Trophoblast cell (in vitro differentiated cells and primary cell): ENCODE measurements at regions not wholly inside any gene's neighbourhood (a gene's known extent, or its start where the extent isn't known, plus 50 kb on each side); places are given as distances from the start of the nearest gene placed in this dataset.

Source experiments
- DNase-seq, 2 donors: peaks; one replicate each; pipeline ENCODE4 v3.0.0-alpha.2; 2016
- H2AFZ ChIP-seq: 2 replicates; pipeline ENCODE4 v1.6.1; 2013; ENCODE audit warnings: low read length, moderate library complexity, mild to moderate bottlenecking; ENCODE audit not compliant: insufficient read depth, poor library complexity
- H2AK5ac ChIP-seq: 2 replicates; pipeline ENCODE4 v1.6.1; 2013; ENCODE audit warnings: mild to moderate bottlenecking, low read length
- H2BK120ac ChIP-seq: 2 replicates; pipeline ENCODE4 v1.6.1; 2013; ENCODE audit warnings: low read length, mild to moderate bottlenecking, moderate library complexity; ENCODE audit not compliant: insufficient read depth, poor library complexity
- H2BK12ac ChIP-seq: 2 replicates; pipeline ENCODE4 v1.6.1; 2013; ENCODE audit warnings: mild to moderate bottlenecking, low read length, moderate library complexity
- H2BK5ac ChIP-seq: 2 replicates; pipeline ENCODE4 v1.6.1; 2013; ENCODE audit warnings: low read length, low read depth, moderate library complexity, mild to moderate bottlenecking; ENCODE audit not compliant: poor library complexity
- H3K14ac ChIP-seq: 2 replicates; pipeline ENCODE4 v1.6.1; 2013; ENCODE audit warnings: mild to moderate bottlenecking, low read length
- H3K18ac ChIP-seq: 2 replicates; pipeline ENCODE4 v1.6.1; 2013; ENCODE audit warnings: mild to moderate bottlenecking, low read length
- H3K23ac ChIP-seq: 2 replicates; pipeline ENCODE4 v1.6.1; 2013; ENCODE audit warnings: low read length
- H3K27ac ChIP-seq: 2 replicates; pipeline ENCODE4 v1.5.1; 2013; ENCODE audit warnings: low read depth, mild to moderate bottlenecking, inconsistent platforms, low read length, moderate library complexity
- H3K27me3 ChIP-seq: 2 replicates; pipeline ENCODE4 v1.6.1; 2013; ENCODE audit warnings: inconsistent platforms, mild to moderate bottlenecking, low read length, moderate library complexity; ENCODE audit not compliant: insufficient read depth
- H3K36me3 ChIP-seq, 2 experiments: 1 replicate in 1 of 2; 2 replicates in 1 of 2; pipeline ENCODE4 v1.6.1; 2013; ENCODE audit warnings: low read length in 2 of 2, mild to moderate bottlenecking in 2 of 2, moderate library complexity in 1 of 2; ENCODE audit not compliant: insufficient read depth in 2 of 2, control insufficient read depth in 1 of 2
- H3K4ac ChIP-seq: 2 replicates; pipeline ENCODE4 v1.6.1; 2013; ENCODE audit warnings: low read depth, mild to moderate bottlenecking, low read length, moderate library complexity
- H3K4me1 ChIP-seq, 2 experiments: 1 replicate in 1 of 2; 2 replicates in 1 of 2; pipeline ENCODE4 v1.6.1; 2013; ENCODE audit warnings: low read length in 2 of 2, mild to moderate bottlenecking in 2 of 2, moderate library complexity in 1 of 2; ENCODE audit not compliant: insufficient read depth in 2 of 2, control insufficient read depth in 1 of 2
- H3K4me2 ChIP-seq: 2 replicates; pipeline ENCODE4 v1.6.1; 2013; ENCODE audit warnings: inconsistent platforms, mild to moderate bottlenecking, low read length, moderate library complexity
- H3K4me3 ChIP-seq: 2 replicates; pipeline ENCODE4 v1.5.1; 2013; ENCODE audit warnings: mild to moderate bottlenecking, low read depth, low read length, inconsistent platforms
- H3K79me1 ChIP-seq: one replicate; pipeline ENCODE4 v1.6.1; 2013; ENCODE audit warnings: low read length
- H3K79me2 ChIP-seq: 2 replicates; pipeline ENCODE4 v1.6.1; 2013; ENCODE audit warnings: low read length, mild to moderate bottlenecking; ENCODE audit not compliant: control insufficient read depth, insufficient read depth, poor library complexity
- H3K9ac ChIP-seq: 2 replicates; pipeline ENCODE4 v1.6.1; 2013; ENCODE audit warnings: mild to moderate bottlenecking, low read length
- H3K9me3 ChIP-seq: 2 replicates; pipeline ENCODE4 v1.6.1; 2013; ENCODE audit warnings: low read depth, mild to moderate bottlenecking, control low read depth, inconsistent platforms, low read length; ENCODE audit not compliant: insufficient read depth
- H4K12ac ChIP-seq: 2 replicates; pipeline ENCODE4 v1.6.1; 2013; ENCODE audit warnings: low read depth, mild to moderate bottlenecking, low read length, moderate library complexity
- H4K8ac ChIP-seq: 2 replicates; pipeline ENCODE4 v1.6.1; 2013; ENCODE audit warnings: low read depth, mild to moderate bottlenecking, low read length, moderate library complexity
- H4K91ac ChIP-seq: one replicate; pipeline ENCODE4 v1.6.1; 2013; ENCODE audit warnings: low read depth, mild to moderate bottlenecking, low read length, moderate library complexity
- WGBS: extraction: QIAGEN DNeasy Blood & Tissue Kit; methylation state at CpG from one replicate; pipeline ENCODE4 v1.1.7; 2013; ENCODE audit warnings: missing lambda C conversion rate; ENCODE audit not compliant: insufficient read length, insufficient coverage; ENCODE audit errors: extremely low coverage; 5-methylcytosine and 5-hydroxymethylcytosine counted together

GRCh38 chr5:54756796-54757402 is 228.5 kb downstream of the ESM1 start:
- H4K8ac ChIP-seq: no peak overlapping the region
- no peak overlapping the region for H2AK5ac ChIP-seq
- H3K4ac ChIP-seq: no peak overlapping the region
- WGBS: no CpG with 5 or more reads among the region's 1 CpG
- no peak for DNase-seq
- H3K18ac ChIP-seq: no peak overlapping the region
- H2AFZ ChIP-seq: no peak overlapping the region
- H3K4me3 ChIP-seq: no peak overlapping the region
- no peak overlapping the region for H3K27ac ChIP-seq
- no peaks in the 10 kb centered on the region for H3K9me3 ChIP-seq
- H3K36me3 ChIP-seq: no peaks in the 10 kb centered on the region
- no peaks in the 10 kb centered on the region for H3K79me1 ChIP-seq
- no peak overlapping the region for H4K91ac ChIP-seq
- no peak overlapping the region for H3K14ac ChIP-seq
- H3K23ac ChIP-seq: no peak overlapping the region
- H2BK5ac ChIP-seq: no peak overlapping the region
- H2BK120ac ChIP-seq: no peak overlapping the region
- no peaks in the 10 kb centered on the region for H3K79me2 ChIP-seq
- H3K4me2 ChIP-seq: no peak overlapping the region
- H3K9ac ChIP-seq: no peak overlapping the region
- H2BK12ac ChIP-seq: no peak overlapping the region
- no peaks in the 10 kb centered on the region for H3K27me3 ChIP-seq
- no peak overlapping the region for H4K12ac ChIP-seq
- no peaks in the 10 kb centered on the region for H3K4me1 ChIP-seq

GRCh38 chr5:54756301-54756700 is 229.1 kb downstream of the ESM1 start:
- no peak overlapping the region for H3K9ac ChIP-seq
- H4K12ac ChIP-seq: no peak overlapping the region
- H3K27me3 ChIP-seq: no peaks in the 10 kb centered on the region
- H3K4me2 ChIP-seq: no peak overlapping the region
- no peak overlapping the region for H2BK12ac ChIP-seq
- no peak overlapping the region for H3K4ac ChIP-seq
- H3K79me2 ChIP-seq: no peaks in the 10 kb centered on the region
- H3K23ac ChIP-seq: peak overlapping the region; percentile 14
- H2BK120ac ChIP-seq: no peak overlapping the region
- no peak overlapping the region for H2AFZ ChIP-seq
- H4K91ac ChIP-seq: no peak overlapping the region
- no peak overlapping the region for H3K18ac ChIP-seq
- WGBS: no CpG with 5 or more reads among the region's 4 CpGs
- H2AK5ac ChIP-seq: no peak overlapping the region
- H3K4me3 ChIP-seq: no peak overlapping the region
- no peak for DNase-seq
- no peak overlapping the region for H3K14ac ChIP-seq
- no peak overlapping the region for H4K8ac ChIP-seq
- no peaks in the 10 kb centered on the region for H3K4me1 ChIP-seq
- H3K79me1 ChIP-seq: no peaks in the 10 kb centered on the region
- no peaks in the 10 kb centered on the region for H3K36me3 ChIP-seq
- H3K27ac ChIP-seq: no peak overlapping the region
- no peaks in the 10 kb centered on the region for H3K9me3 ChIP-seq
- H2BK5ac ChIP-seq: no peak overlapping the region

- no peak overlapping the region for H4K12ac ChIP-seq
- no peak for DNase-seq
- no peak overlapping the region for H3K27ac ChIP-seq
- H3K4me3 ChIP-seq: no peak overlapping the region
- no peak overlapping the region for H3K23ac ChIP-seq
- H3K18ac ChIP-seq: no peak overlapping the region
- H3K4me1 ChIP-seq: no peaks in the 10 kb centered on the region
- H3K79me1 ChIP-seq: no peaks in the 10 kb centered on the region
- H3K36me3 ChIP-seq: no peaks in the 10 kb centered on the region
- no peak overlapping the region for H3K4ac ChIP-seq
- H2AK5ac ChIP-seq: no peak overlapping the region
- H2BK120ac ChIP-seq: no peak overlapping the region
- no peaks in the 10 kb centered on the region for H3K79me2 ChIP-seq
- no peak overlapping the region for H3K4me2 ChIP-seq
- H3K9ac ChIP-seq: no peak overlapping the region
- no peaks in the 10 kb centered on the region for H3K9me3 ChIP-seq
- WGBS: no CpG with 5 or more reads among the region's 2 CpGs
- H4K8ac ChIP-seq: no peak overlapping the region
- no peak overlapping the region for H4K91ac ChIP-seq
- H2BK5ac ChIP-seq: no peak overlapping the region
- no peak overlapping the region for H2BK12ac ChIP-seq
- H3K14ac ChIP-seq: no peak overlapping the region
- H2AFZ ChIP-seq: no peak overlapping the region
- no peaks in the 10 kb centered on the region for H3K27me3 ChIP-seq
Measured at GRCh38 chr5:54754878-54755277, 230.5 kb downstream of the ESM1 start.

- Histone ChIP-seq H4K91ac (no peak overlapping the region), H4K12ac (no peak overlapping the region), H2AFZ (no peak overlapping the region), H2BK12ac (no peak overlapping the region), H3K36me3 (no peaks in the 10 kb centered on the region), H3K9ac (no peak overlapping the region), H3K27ac (no peak overlapping the region), H2BK120ac (no peak overlapping the region), H3K4me3 (no peak overlapping the region), H3K18ac (no peak overlapping the region), H3K27me3 (no peaks in the 10 kb centered on the region), H3K4me1 (no peaks in the 10 kb centered on the region), H3K9me3 (no peaks in the 10 kb centered on the region), H3K14ac (no peak overlapping the region), H3K79me1 (no peaks in the 10 kb centered on the region), H3K4me2 (no peak overlapping the region), H4K8ac (no peak overlapping the region), H3K4ac (no peak overlapping the region), H3K23ac (no peak overlapping the region), H2AK5ac (no peak overlapping the region), H3K79me2 (no peaks in the 10 kb centered on the region), H2BK5ac (no peak overlapping the region)
- WGBS: no CpG with 5 or more reads among the region's 7 CpGs
- no peak for DNase-seq
Measured at GRCh38 chr5:54754420-54754819, 231.0 kb downstream of the ESM1 start.
